ENCODE measurements at regions not wholly inside any gene's neighbourhood (a gene's known extent, or its start where the extent isn't known, plus 50 kb on each side); places are given as distances from the start of the nearest gene placed in this dataset.

DNA sequence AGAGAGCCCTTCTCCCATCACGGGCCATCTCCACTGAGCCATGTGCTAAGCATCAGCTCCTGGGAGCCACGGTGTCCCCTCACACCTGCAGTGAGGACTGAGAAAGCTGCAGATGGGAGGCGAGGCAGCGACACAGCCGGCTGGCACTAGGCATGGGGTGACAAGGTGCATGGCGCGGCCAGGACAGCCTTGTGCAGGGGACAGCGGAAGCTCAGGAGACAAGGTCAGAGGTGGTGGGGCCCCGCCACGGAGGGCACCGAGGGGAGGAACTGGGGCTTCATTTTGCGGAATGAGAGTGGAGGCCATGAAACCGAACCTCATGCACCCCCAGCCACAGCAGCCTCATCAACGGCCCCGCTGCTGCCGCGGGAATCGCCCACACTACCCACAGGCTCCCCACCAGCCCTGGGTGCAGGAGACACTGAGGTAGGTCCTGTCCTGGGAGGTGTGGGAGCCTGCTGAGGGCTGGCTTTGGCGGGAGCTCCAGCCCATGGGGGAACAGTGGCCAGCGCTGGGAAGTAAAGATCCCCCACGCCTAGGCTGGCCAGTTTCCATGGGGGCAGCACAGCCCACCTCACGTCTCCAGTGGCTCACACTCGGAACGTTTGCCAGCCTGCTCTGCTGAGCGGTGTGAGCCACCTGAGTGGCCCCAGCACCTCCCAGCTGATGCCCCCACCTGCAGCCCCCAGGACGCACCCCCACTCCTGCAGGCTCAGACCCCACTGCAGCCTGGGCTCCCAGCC is 71.2 kb upstream of the INSIG1 start:
- H3K36me3 ChIP-seq (ENCODE audit: control insufficient read depth, insufficient read depth, low read length), result no peaks in the 10 kb centered on the region
- no peak overlapping the region for H3K4me3 ChIP-seq (replicated peaks; ENCODE audit: low read depth, low read length)
- H3K27me3 ChIP-seq (replicated peaks; ENCODE audit: control insufficient read depth, insufficient read depth, low read length), result no peaks in the 10 kb centered on the region; the same call in 1 of the 2 replicates
- no peak for DNase-seq (ENCODE audit: extremely low read depth, insufficient read length)
- TF ChIP-seq, protein P1, sequence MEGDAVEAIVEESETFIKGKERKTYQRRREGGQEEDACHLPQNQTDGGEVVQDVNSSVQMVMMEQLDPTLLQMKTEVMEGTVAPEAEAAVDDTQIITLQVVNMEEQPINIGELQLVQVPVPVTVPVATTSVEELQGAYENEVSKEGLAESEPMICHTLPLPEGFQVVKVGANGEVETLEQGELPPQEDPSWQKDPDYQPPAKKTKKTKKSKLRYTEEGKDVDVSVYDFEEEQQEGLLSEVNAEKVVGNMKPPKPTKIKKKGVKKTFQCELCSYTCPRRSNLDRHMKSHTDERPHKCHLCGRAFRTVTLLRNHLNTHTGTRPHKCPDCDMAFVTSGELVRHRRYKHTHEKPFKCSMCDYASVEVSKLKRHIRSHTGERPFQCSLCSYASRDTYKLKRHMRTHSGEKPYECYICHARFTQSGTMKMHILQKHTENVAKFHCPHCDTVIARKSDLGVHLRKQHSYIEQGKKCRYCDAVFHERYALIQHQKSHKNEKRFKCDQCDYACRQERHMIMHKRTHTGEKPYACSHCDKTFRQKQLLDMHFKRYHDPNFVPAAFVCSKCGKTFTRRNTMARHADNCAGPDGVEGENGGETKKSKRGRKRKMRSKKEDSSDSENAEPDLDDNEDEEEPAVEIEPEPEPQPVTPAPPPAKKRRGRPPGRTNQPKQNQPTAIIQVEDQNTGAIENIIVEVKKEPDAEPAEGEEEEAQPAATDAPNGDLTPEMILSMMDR (IDR thresholded peaks at IDR 0.05; ENCODE audit: insufficient read depth, low read length, poor library complexity, severe bottlenecking), result no peak

- no peaks in the 10 kb centered on the region for H3K36me3 ChIP-seq (ENCODE audit: control insufficient read depth, insufficient read depth, low read length)
- TF ChIP-seq, protein P1 (IDR thresholded peaks at IDR 0.05; ENCODE audit: insufficient read depth, low read length, poor library complexity, severe bottlenecking), result no peak
- no peaks in the 10 kb centered on the region; the same call in 1 of the 2 replicates for H3K27me3 ChIP-seq (replicated peaks; ENCODE audit: control insufficient read depth, insufficient read depth, low read length)
- no peak overlapping the region for H3K4me3 ChIP-seq (replicated peaks; ENCODE audit: low read depth, low read length)
- DNase-seq (ENCODE audit: extremely low read depth, insufficient read length), result no peak
These were observed 70.5 kb upstream of the INSIG1 start for GRCh38 chr7:155227004-155227787.

- TF ChIP-seq, protein P1 (IDR thresholded peaks at IDR 0.05; ENCODE audit: insufficient read depth, low read length, poor library complexity, severe bottlenecking), result no peak
- no peaks in the 10 kb centered on the region; the same call in 1 of the 2 replicates for H3K27me3 ChIP-seq (replicated peaks; ENCODE audit: control insufficient read depth, insufficient read depth, low read length)
- H3K36me3 ChIP-seq (ENCODE audit: control insufficient read depth, insufficient read depth, low read length), result no peaks in the 10 kb centered on the region
- no peak overlapping the region for H3K4me3 ChIP-seq (replicated peaks; ENCODE audit: low read depth, low read length)
- no peak for DNase-seq (ENCODE audit: extremely low read depth, insufficient read length)
These were observed 69.8 kb upstream of the INSIG1 start for GRCh38 chr7:155227788-155228458.

- no peak for DNase-seq (ENCODE audit: extremely low read depth, insufficient read length)
- Histone ChIP-seq H3K36me3 (ENCODE audit: control insufficient read depth, insufficient read depth, low read length) (no peaks in the 10 kb centered on the region), H3K27me3 (replicated peaks; ENCODE audit: control insufficient read depth, insufficient read depth, low read length) (no peaks in the 10 kb centered on the region; the same call in 1 of the 2 replicates), H3K4me3 (replicated peaks; ENCODE audit: low read depth, low read length) (no peak overlapping the region)
- TF ChIP-seq, protein P1 (IDR thresholded peaks at IDR 0.05; ENCODE audit: insufficient read depth, low read length, poor library complexity, severe bottlenecking), result no peak
These were observed 69.2 kb upstream of the INSIG1 start for GRCh38 chr7:155228459-155228845.

DNA sequence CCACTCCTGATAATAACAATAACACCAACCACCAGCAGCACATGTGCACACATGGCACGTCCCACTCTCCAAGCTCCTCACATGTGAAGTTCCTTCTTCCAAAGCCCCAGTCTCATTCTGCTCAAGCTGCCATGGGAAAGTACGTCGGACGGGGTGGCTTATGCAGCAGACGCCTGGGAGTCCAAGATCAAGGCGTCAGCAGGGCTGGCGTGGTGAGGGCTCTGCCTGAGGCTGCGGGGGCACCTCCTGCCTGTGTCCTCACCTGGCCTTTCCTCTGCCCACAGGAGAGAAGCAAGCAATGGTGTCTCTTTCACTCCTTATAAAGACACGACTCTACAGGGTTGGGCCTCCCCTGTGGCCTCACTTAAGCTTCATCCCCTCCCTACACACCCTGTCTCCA is 68.8 kb upstream of the INSIG1 start:
- Histone ChIP-seq H3K27me3 (replicated peaks; ENCODE audit: control insufficient read depth, insufficient read depth, low read length) (no peaks in the 10 kb centered on the region; the same call in 1 of the 2 replicates), H3K36me3 (ENCODE audit: control insufficient read depth, insufficient read depth, low read length) (no peaks in the 10 kb centered on the region), H3K4me3 (replicated peaks; ENCODE audit: low read depth, low read length) (no peak overlapping the region)
- no peak for DNase-seq (ENCODE audit: extremely low read depth, insufficient read length)
- TF ChIP-seq, protein P1 (IDR thresholded peaks at IDR 0.05; ENCODE audit: insufficient read depth, low read length, poor library complexity, severe bottlenecking), result no peak

Measured in GM06990 (cell line).